HCT116 (cell line): ENCODE measurements at regions not wholly inside any gene's neighbourhood (a gene's known extent, or its start where the extent isn't known, plus 50 kb on each side); places are given as distances from the start of the nearest gene placed in this dataset.

ENCODE experiments used
- ATAC-seq: fragments of 200-7000 bp; cut with Tn5 transposase; 2 replicates; pipeline ENCODE4 v1.9.1; 2020; ENCODE audit warnings: mild to moderate bottlenecking, moderate library complexity
- BruUV-seq: library from RNA; stranded (reverse); fragments of 400-500 nt; replicated peaks from 2 replicates; lab custom pipeline; 2021; lab: Mats Ljungman, UMichigan
- CTCF ChIA-PET: fragments of 300-600 bp; sonication (Branson Sonifier 250); formaldehyde crosslinking; loops from one replicate; lab custom pipeline; 2021; ENCODE audit warnings: antibody characterized with exemption; lab: Charles Lee
- POLR2A ChIA-PET: fragments of 300-600, 350-600 bp; sonication (Branson Sonifier 250); formaldehyde crosslinking; loops from one replicate; lab custom pipeline; 2021; ENCODE audit warnings: antibody characterized with exemption; lab: Charles Lee
- RAD21 ChIA-PET, 2 experiments: fragments of 300-600 bp; sonication (Branson Sonifier 250); formaldehyde crosslinking; loops; one replicate each; lab custom pipeline; 2023; ENCODE audit warnings: low total read pairs in 2 of 2; ENCODE audit not compliant: uncharacterized antibody in 2 of 2, unreplicated experiment in 2 of 2, low non-redundant PET in 1 of 2; lab: Charles Lee
- DNase-seq: peaks from one replicate; pipeline ENCODE4 v3.0.0-alpha.2; 2010; ENCODE audit warnings: low read depth, low spot score
- H2AFZ ChIP-seq: fragments of 200-600 bp; shearing (Covaris generic), sonication (generic); 2 replicates; pipeline ENCODE4 v1.6.1; 2017; ENCODE audit warnings: low read depth, mixed run types, mixed read lengths, antibody characterized with exemption, low read length; ENCODE audit not compliant: poor library complexity, severe bottlenecking
- H3K27ac ChIP-seq: 2 replicates; pipeline ENCODE4 v1.5.1; 2012; ENCODE audit warnings: low read depth, low read length
- H3K27me3 ChIP-seq: fragments of 200-600 bp; sonication (generic); 2 replicates; pipeline ENCODE4 v1.6.1; 2016; ENCODE audit warnings: mixed run types, low read length, mixed read lengths; ENCODE audit not compliant: insufficient read depth
- H3K36me3 ChIP-seq, 2 experiments: fragments of 200-500 bp in 1 of 2; fragments of 200-600 bp in 1 of 2; sonication (Bioruptor generic) in 1 of 2; sonication (generic) in 1 of 2; 2 replicates each; pipeline versions ENCODE4 v1.5.1 to v1.6.1; 2014 to 2016; ENCODE audit warnings: low read length in 2 of 2, inconsistent platforms in 1 of 2, mixed read lengths in 1 of 2, mixed run types in 1 of 2; ENCODE audit not compliant: insufficient read depth in 2 of 2, control insufficient read depth in 1 of 2
- H3K4me1 ChIP-seq, 2 experiments: fragments of 200-600 bp in 1 of 2; sonication (generic) in 1 of 2; 2 replicates each; pipeline versions ENCODE4 v1.5.1 to v1.6.1; 2012 to 2017; ENCODE audit warnings: low read length in 2 of 2, inconsistent platforms in 1 of 2, mild to moderate bottlenecking in 1 of 2, mixed read lengths in 1 of 2, mixed run types in 1 of 2, moderate library complexity in 1 of 2; ENCODE audit not compliant: insufficient read depth in 2 of 2, control insufficient read depth in 1 of 2
- H3K4me2 ChIP-seq: fragments of 200-600 bp; sonication (generic); 2 replicates; pipeline ENCODE4 v1.6.1; 2017; ENCODE audit warnings: mixed run types, low read length, mixed read lengths
- H3K4me3 ChIP-seq, 2 experiments: fragments of 200-600 bp in 1 of 2; sonication (generic) in 1 of 2; replicated peaks in 1 of 2; 2 replicates each; pipeline ENCODE4 v1.5.1; 2011 to 2016; ENCODE audit warnings: low read length in 2 of 2, control low read depth in 1 of 2, low read depth in 1 of 2, mild to moderate bottlenecking in 1 of 2, mixed read lengths in 1 of 2, mixed run types in 1 of 2
- H3K79me2 ChIP-seq: fragments of 200-600 bp; sonication (generic); 2 replicates; pipeline ENCODE4 v1.6.1; 2017; ENCODE audit warnings: mild to moderate bottlenecking, mixed run types, low read length, moderate library complexity, mixed read lengths; ENCODE audit not compliant: insufficient read depth
- H3K9ac ChIP-seq: fragments of 200-600 bp; sonication (generic); 2 replicates; pipeline ENCODE4 v1.6.1; 2016; ENCODE audit warnings: low read length, mixed read lengths
- H3K9me2 ChIP-seq: fragments of 200-600 bp; sonication (generic), shearing (Covaris generic); 2 replicates; pipeline ENCODE4 v1.6.1; 2017; ENCODE audit warnings: mixed run types, mild to moderate bottlenecking, moderate library complexity; ENCODE audit not compliant: insufficient read depth
- H3K9me3 ChIP-seq, 2 experiments: fragments of 200-500 bp in 1 of 2; fragments of 200-600 bp in 1 of 2; sonication (Bioruptor generic) in 1 of 2; sonication (generic) in 1 of 2; 2 replicates each; pipeline ENCODE4 v1.6.1; 2014 to 2017; ENCODE audit warnings: low read length in 2 of 2, mixed read lengths in 2 of 2, inconsistent platforms in 1 of 2, low read depth in 1 of 2, mild to moderate bottlenecking in 1 of 2, mixed run types in 1 of 2, moderate library complexity in 1 of 2; ENCODE audit not compliant: control insufficient read depth in 1 of 2, insufficient read depth in 1 of 2
- H4K20me1 ChIP-seq: fragments of 200-600 bp; sonication (generic), shearing (Covaris generic); 2 replicates; pipeline ENCODE4 v1.6.1; 2017; ENCODE audit warnings: mixed run types, mild to moderate bottlenecking, moderate library complexity; ENCODE audit not compliant: insufficient read depth
- ATF3 ChIP-seq: IDR thresholded peaks from 2 replicates; pipeline ENCODE4 v1.6.1; 2012
- CEBPB ChIP-seq: IDR thresholded peaks from 2 replicates; pipeline ENCODE4 v1.6.1; 2012; ENCODE audit warnings: low read depth
- CTCF ChIP-seq, 3 experiments: fragments of 200-600 bp in 1 of 3; sonication (generic) in 1 of 3; IDR thresholded peaks in 2 of 3; conservative IDR thresholded peaks in 1 of 3; 2 replicates each; pipeline ENCODE4 v1.5.1; 2012 to 2017; ENCODE audit warnings: low read depth in 2 of 3, low read length in 2 of 3, antibody characterized with exemption in 1 of 3, borderline replicate concordance in 1 of 3, control low read depth in 1 of 3, mild to moderate bottlenecking in 1 of 3, mixed read lengths in 1 of 3, mixed run types in 1 of 3, moderate library complexity in 1 of 3; ENCODE audit not compliant: insufficient read depth in 1 of 3
- EGR1 ChIP-seq: IDR thresholded peaks from 2 replicates; pipeline ENCODE4 v1.6.1; 2012; ENCODE audit warnings: low read depth
- FOSL1 ChIP-seq: IDR thresholded peaks from 2 replicates; pipeline ENCODE4 v1.6.1; 2012; ENCODE audit warnings: low read depth
- MAX ChIP-seq: IDR thresholded peaks from 2 replicates; pipeline ENCODE4 v1.6.1; 2012
- POLR2AphosphoS5 ChIP-seq: IDR thresholded peaks from 2 replicates; pipeline ENCODE4 v1.6.1; 2011; ENCODE audit warnings: mild to moderate bottlenecking, low read depth, low read length, moderate library complexity
- RAD21 ChIP-seq: IDR thresholded peaks from 2 replicates; pipeline ENCODE4 v1.6.1; 2012; ENCODE audit warnings: low read depth, mild to moderate bottlenecking
- SIN3A ChIP-seq: IDR thresholded peaks from 2 replicates; pipeline ENCODE4 v1.6.1; 2012; ENCODE audit warnings: low read depth
- SP1 ChIP-seq: IDR thresholded peaks from 2 replicates; pipeline ENCODE4 v1.6.1; 2012; ENCODE audit warnings: low read depth
- SRF ChIP-seq: IDR thresholded peaks from 2 replicates; pipeline ENCODE4 v1.6.1; 2012; ENCODE audit warnings: low read depth
- TCF7L2 ChIP-seq: IDR thresholded peaks from 2 replicates; pipeline ENCODE4 v1.7.0; 2011; ENCODE audit warnings: borderline replicate concordance, inconsistent platforms; ENCODE audit not compliant: insufficient read depth, insufficient read length; ENCODE audit errors: extremely low read depth
- YY1 ChIP-seq: IDR thresholded peaks from 2 replicates; pipeline ENCODE4 v1.6.1; 2011; ENCODE audit warnings: low read length, low read depth, moderate library complexity, mild to moderate bottlenecking; ENCODE audit not compliant: insufficient replicate concordance; ENCODE audit errors: extremely low read depth
- ZNF274 ChIP-seq: fragments of 200-500 bp; sonication (Bioruptor generic); IDR thresholded peaks from 2 replicates; pipeline ENCODE4 v1.6.1; 2014; ENCODE audit warnings: mild to moderate bottlenecking, low read depth, low read length, inconsistent platforms
- intact Hi-C: fragments of 100-400 bp; cut with micrococcal nuclease; formaldehyde crosslinking; loops from 2 replicates; pipeline ENCODE4 v1.10.0; 2022

GRCh38 chr3:24985668-24986067 lies 442.4 kb upstream of the RARB start:
- Histone ChIP-seq H2AFZ (no peak overlapping the region), H3K4me1 (no peaks in the 10 kb centered on the region), H3K9me2 (no peaks in the 10 kb centered on the region), H3K9me3 (no peaks in the 10 kb centered on the region), H4K20me1 (no peaks in the 10 kb centered on the region), H3K36me3 (no peaks in the 10 kb centered on the region), H3K4me2 (no peak overlapping the region), H3K9ac (no peak overlapping the region), H3K27ac (no peak overlapping the region), H3K27me3 (peaks cover 3% of the 10 kb centered on the region; the same call in 1 of the 2 replicates), H3K4me3 (no peak overlapping the region), H3K79me2 (no peaks in the 10 kb centered on the region)
- ChIA-PET CTCF (no interaction called here), RAD21 (no interaction called here), POLR2A (no interaction called here)
- intact Hi-C loops, result no loop called here
- DNase-seq, result no peak
- TF ChIP-seq EGR1 (no peak), ZNF274 (no peak), FOSL1 (no peak), TCF7L2 (no peak), ATF3 (no peak), RAD21 (no peak), SP1 (no peak), MAX (no peak), POLR2AphosphoS5 (no peak), CTCF (IDR thresholded peaks at IDR 0.05 in 2 of 3, conservative IDR thresholded peaks at IDR 0.05 in 1 of 3; ENCODE audit: borderline replicate concordance in 1 of 3, insufficient read depth in 1 of 3, low read depth in 2 of 3, low read length in 2 of 3) (no peak), SIN3A (no peak), SRF (no peak), YY1 (no peak), CEBPB (no peak)
- BruUV-seq, result no TSS peak
- ATAC-seq, result no peak
